ENCODE measurements at regions not wholly inside any gene's neighbourhood (a gene's known extent, or its start where the extent isn't known, plus 50 kb on each side); places are given as distances from the start of the nearest gene placed in this dataset.

- TF ChIP-seq EZH2 (IDR thresholded peaks at IDR 0.05), result no peak
- TF ChIP-seq SP1 (IDR thresholded peaks at IDR 0.05; ENCODE audit: low read depth), result no peak
- TF ChIP-seq ATF3 (IDR thresholded peaks at IDR 0.05), result no peak
- TF ChIP-seq TCF7L2 (IDR thresholded peaks at IDR 0.05; ENCODE audit: borderline replicate concordance, extremely low read depth, insufficient read depth, insufficient read length), result no peak
- TF ChIP-seq POLR2A (IDR thresholded peaks at IDR 0.05; ENCODE audit: borderline replicate concordance, extremely low read depth, insufficient read depth, insufficient read length), result no peak
- TF ChIP-seq CTCF (IDR thresholded peaks at IDR 0.05 in 2 of 3, conservative IDR thresholded peaks at IDR 0.05 in 1 of 3; ENCODE audit: borderline replicate concordance in 1 of 3, insufficient read depth in 1 of 3, low read depth in 2 of 3, low read length in 2 of 3), result no peak
- no peak for TF ChIP-seq JUND (IDR thresholded peaks at IDR 0.05)
Measured at GRCh38 chr6:23036406-23036983, 467.1 kb downstream of the HDGFL1 start.
